ENCODE measurements at regions not wholly inside any gene's neighbourhood (a gene's known extent, or its start where the extent isn't known, plus 50 kb on each side); places are given as distances from the start of the nearest gene placed in this dataset.

GRCh38 chr10:113491967-113492565 is 60.8 kb upstream of the HABP2 start:
- no peaks in the 10 kb centered on the region for H3K9me3 ChIP-seq (ENCODE audit: severe bottlenecking)
- H3K27ac ChIP-seq: no peak overlapping the region
- H3K4me3 ChIP-seq (ENCODE audit: low read depth, low read length): no peak overlapping the region
- no peak for TF ChIP-seq CTCF (IDR thresholded peaks at IDR 0.05; ENCODE audit: low read depth, low read length)
- no peak for DNase-seq
- no peaks in the 10 kb centered on the region for H3K36me3 ChIP-seq
- peaks cover 4% of the 10 kb centered on the region for H3K27me3 ChIP-seq (ENCODE audit: insufficient read depth, low read depth, severe bottlenecking)

- H3K9me3 ChIP-seq (ENCODE audit: severe bottlenecking): no peaks in the 10 kb centered on the region
- no peak for TF ChIP-seq CTCF (IDR thresholded peaks at IDR 0.05; ENCODE audit: low read depth, low read length)
- peaks cover 4% of the 10 kb centered on the region for H3K27me3 ChIP-seq (ENCODE audit: insufficient read depth, low read depth, severe bottlenecking)
- no peak for DNase-seq
- no peak overlapping the region for H3K27ac ChIP-seq
- H3K36me3 ChIP-seq: no peaks in the 10 kb centered on the region
- H3K4me3 ChIP-seq (ENCODE audit: low read depth, low read length): no peak overlapping the region
These were observed 59.7 kb upstream of the HABP2 start for GRCh38 chr10:113493195-113493594.

- TF ChIP-seq CTCF (IDR thresholded peaks at IDR 0.05; ENCODE audit: low read depth, low read length): no peak
- H3K36me3 ChIP-seq: no peaks in the 10 kb centered on the region
- no peak overlapping the region for H3K27ac ChIP-seq
- H3K4me3 ChIP-seq (ENCODE audit: low read depth, low read length): no peak overlapping the region
- H3K9me3 ChIP-seq (ENCODE audit: severe bottlenecking): no peaks in the 10 kb centered on the region
- H3K27me3 ChIP-seq (ENCODE audit: insufficient read depth, low read depth, severe bottlenecking): peaks cover 4% of the 10 kb centered on the region
- no peak for DNase-seq
These were observed 59.0 kb upstream of the HABP2 start for GRCh38 chr10:113493882-113494301.

GRCh38 chr10:113494761-113495160 is 58.1 kb upstream of the HABP2 start:
- Histone ChIP-seq H3K27ac (no peak overlapping the region), H3K27me3 (ENCODE audit: insufficient read depth, low read depth, severe bottlenecking) (peaks cover 4% of the 10 kb centered on the region), H3K9me3 (ENCODE audit: severe bottlenecking) (no peaks in the 10 kb centered on the region), H3K4me3 (ENCODE audit: low read depth, low read length) (no peak overlapping the region), H3K36me3 (no peaks in the 10 kb centered on the region)
- no peak for DNase-seq
- no peak for TF ChIP-seq CTCF (IDR thresholded peaks at IDR 0.05; ENCODE audit: low read depth, low read length)

GRCh38 chr10:113495553-113495952 is 57.3 kb upstream of the HABP2 start:
- DNase-seq: no peak
- H3K27me3 ChIP-seq (ENCODE audit: insufficient read depth, low read depth, severe bottlenecking): peaks cover 4% of the 10 kb centered on the region
- H3K36me3 ChIP-seq: no peaks in the 10 kb centered on the region
- H3K9me3 ChIP-seq (ENCODE audit: severe bottlenecking): no peaks in the 10 kb centered on the region
- no peak for TF ChIP-seq CTCF (IDR thresholded peaks at IDR 0.05; ENCODE audit: low read depth, low read length)
- no peak overlapping the region for H3K27ac ChIP-seq
- no peak overlapping the region for H3K4me3 ChIP-seq (ENCODE audit: low read depth, low read length)

Data from WERI-Rb-1 (cell line).